ENCODE measurements at regions not wholly inside any gene's neighbourhood (a gene's known extent, or its start where the extent isn't known, plus 50 kb on each side); places are given as distances from the start of the nearest gene placed in this dataset.
A peak's percentile ranks its signal among the peaks of the same experiment; 100 is the strongest.

GRCh38 chr20:20993372-20993771 is 112.8 kb downstream of the LINC00237 start:
- no peak for DNase-seq (ENCODE audit: low read depth)

GRCh38 chr20:20992686-20993360 is 113.3 kb downstream of the LINC00237 start:
- no peak for DNase-seq (ENCODE audit: low read depth)

- no peak for DNase-seq (ENCODE audit: low read depth)
These were observed 113.9 kb downstream of the LINC00237 start for GRCh38 chr20:20992277-20992676.

- DNase-seq (ENCODE audit: low read depth), result no peak
These were observed 117.1 kb downstream of the LINC00237 start for GRCh38 chr20:20989081-20989480.

GRCh38 chr20:20979934-20980333 is 126.2 kb downstream of the LINC00237 start:
- no peak for DNase-seq (ENCODE audit: low read depth)

- DNase-seq (ENCODE audit: low read depth), result no peak
These were observed 128.4 kb downstream of the LINC00237 start for GRCh38 chr20:20977786-20978185.

DNA sequence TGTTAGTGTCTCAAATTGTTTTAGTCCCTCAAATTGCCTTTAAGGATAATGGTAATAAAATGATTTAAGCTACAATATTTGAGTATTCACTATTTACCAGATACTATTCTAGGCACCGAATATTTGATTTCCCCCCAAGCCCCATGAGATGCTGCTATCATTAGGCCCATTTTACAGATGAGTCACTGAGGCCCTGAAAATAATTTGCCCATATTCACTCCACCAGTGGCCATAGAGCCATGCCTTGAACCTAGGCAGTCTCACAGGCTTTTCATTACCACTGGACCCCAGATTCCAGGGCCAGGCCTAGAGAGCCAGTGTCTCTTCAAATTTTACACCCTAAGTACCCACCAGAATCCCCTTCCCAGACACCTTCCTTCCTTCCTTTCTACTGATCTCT is 133.7 kb downstream of the LINC00237 start:
- DNase-seq (ENCODE audit: low read depth), result no peak

DNA sequence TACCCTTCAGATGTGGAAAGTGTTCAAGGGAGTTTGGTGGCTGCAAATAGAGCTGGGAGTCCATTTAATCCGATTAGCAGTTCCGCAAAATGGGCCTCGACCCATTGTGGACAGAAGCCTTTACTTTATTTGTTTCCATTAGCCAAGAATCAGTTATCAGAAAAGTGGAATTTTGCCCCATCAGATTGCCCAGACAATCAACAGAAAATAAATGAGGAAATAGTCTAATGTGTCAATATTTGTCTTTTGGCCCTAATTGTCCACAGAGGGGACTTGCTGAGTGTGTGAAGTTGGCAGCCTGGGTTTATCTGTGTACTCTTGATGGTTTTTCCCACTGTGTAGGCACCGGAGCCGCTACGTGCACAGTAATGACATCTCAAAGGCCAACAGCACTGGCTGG is 134.3 kb downstream of the LINC00237 start:
- DNase-seq (ENCODE audit: low read depth), result no peak

DNA sequence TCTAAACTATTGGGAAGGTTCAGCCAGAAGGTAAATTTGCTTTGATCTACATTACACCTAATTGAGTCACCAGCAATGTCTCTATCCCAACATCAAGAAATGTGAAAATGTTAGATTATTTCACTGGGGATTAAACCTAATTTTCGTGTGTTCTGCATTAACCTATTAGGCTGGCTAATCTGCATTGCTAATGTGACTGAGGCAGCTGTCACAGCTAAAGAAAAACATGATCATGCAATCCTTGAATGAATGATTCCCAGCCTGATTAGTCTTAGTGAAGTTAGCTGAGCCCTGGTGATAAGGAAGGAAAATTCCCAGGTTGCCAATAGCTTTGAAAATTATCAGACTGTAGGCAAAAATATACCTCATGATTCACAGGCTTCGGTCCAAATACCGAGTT is 135.3 kb downstream of the LINC00237 start:
- DNase-seq (ENCODE audit: low read depth), result no peak

DNA sequence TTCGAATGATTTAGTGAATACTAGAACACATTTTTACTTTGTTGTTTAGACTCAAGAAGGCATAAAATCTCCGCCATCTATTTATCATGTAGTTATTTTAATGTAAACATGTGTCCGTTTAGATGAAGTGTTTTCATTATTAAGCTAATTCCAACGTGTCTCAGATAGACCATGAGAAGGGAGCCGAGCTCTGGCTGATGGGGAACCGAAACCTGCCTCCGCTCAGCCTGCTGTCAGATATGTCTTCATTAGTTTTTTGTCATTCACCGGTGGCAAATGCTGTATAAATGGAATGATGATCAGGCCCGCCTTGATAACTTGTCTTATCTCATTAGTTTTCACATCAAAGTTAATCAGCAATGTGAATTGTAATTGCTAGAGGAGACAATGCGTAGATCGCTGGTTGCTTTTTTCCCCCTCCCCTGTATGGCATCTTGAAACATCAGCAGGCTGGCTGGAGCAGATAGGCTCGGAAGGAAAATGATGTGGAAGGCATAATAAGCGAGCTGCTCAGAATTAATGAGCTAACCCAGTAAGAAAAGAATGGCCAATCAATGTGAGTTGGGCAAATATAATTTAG is 136.4 kb downstream of the LINC00237 start:
- no peak for DNase-seq (ENCODE audit: low read depth)

- no peak for DNase-seq (ENCODE audit: low read depth)
These were observed 138.5 kb downstream of the LINC00237 start for GRCh38 chr20:20967564-20968184.

GRCh38 chr20:20966171-20966570 is 140.0 kb downstream of the LINC00237 start:
- no peak for DNase-seq (ENCODE audit: low read depth)

DNA sequence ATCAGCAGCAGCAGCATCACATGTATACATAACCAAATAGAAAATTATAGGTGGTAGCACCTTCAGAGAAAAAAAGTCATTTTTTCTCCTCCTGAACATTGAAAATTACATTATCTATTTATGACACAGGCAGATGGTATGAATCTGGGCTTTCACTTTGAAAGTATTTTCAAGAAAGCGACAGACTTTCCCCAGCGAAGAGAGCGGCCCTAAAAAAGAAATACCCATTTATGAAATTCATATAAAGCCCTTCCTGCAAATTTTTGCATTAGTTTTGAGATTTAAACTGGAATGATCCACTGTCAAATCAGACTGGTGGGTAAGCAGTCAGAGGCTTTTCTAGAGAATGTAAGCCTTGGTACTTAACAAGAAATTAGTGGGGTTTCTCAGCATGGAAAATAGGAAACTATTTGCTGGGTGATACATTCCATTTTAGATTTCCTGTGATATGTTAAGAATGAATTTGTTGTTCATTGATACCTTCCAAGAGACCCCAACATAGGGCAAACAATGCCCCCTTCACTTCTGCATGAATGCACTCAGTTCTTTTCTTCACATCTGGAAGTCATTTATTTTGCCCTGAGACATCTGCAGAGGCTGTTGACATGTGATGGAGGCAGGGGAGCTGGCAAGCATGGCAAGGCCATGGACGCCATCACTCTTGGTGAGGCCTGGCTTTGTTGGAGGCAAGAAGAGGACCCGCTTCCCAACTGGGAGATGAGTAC is 147.0 kb downstream of the LINC00237 start:
- DNase-seq (ENCODE audit: low read depth), result no peak

GRCh38 chr20:20956513-20956931 is 149.6 kb downstream of the LINC00237 start:
- no peak for DNase-seq (ENCODE audit: low read depth)

- DNase-seq (ENCODE audit: low read depth), result no peak
These were observed 150.3 kb downstream of the LINC00237 start for GRCh38 chr20:20955892-20956291.

DNA sequence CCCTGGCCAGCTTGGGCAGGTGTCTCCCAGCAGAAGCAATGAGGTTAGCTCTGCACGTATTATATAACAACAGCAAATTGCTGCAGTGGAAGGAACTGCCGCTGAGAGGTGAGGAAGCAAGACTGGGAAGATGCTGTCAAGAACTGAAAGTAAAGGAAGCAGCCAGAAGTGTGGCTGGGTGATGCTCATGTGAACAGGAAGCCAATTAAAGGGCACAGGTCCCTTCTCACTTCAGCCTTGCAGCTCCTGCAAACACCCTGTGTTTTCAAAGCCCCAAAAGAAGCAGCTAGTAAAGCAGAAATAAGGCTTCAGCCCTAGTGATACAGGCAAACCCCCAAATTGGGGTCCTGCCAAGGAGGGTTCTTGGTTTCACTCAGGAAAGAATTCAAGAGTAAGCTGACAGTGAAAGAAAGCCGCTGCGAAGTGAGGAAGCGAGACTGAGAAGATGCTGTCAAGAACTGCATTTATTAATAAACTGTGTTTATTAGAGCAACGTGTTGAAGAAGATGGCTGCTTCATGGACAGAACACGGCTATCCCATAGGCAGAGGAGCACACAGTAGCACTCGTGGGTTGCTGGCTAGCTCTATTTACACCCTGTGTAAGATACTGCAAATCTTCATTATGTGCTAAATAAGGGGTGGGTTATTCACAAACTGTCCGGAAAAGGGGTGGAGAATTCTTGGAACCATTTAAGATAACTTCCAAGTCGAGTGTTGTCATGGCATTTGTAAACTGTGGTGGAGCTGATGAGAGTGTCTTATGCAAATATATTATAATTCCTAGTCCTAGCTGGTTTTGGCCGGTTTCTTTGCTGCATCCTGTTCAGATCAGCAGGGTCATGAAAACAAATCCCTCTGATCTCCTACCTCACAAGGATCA is 152.2 kb downstream of the LINC00237 start:
- no peak for DNase-seq (ENCODE audit: low read depth)

GRCh38 chr20:20950620-20951019 is 155.5 kb downstream of the LINC00237 start:
- DNase-seq (ENCODE audit: low read depth), result no peak

- peak; percentile 68 for DNase-seq (ENCODE audit: low read depth)
These were observed 159.9 kb downstream of the LINC00237 start for GRCh38 chr20:20946122-20946759.

GRCh38 chr20:20941468-20941889 is 164.7 kb downstream of the LINC00237 start:
- DNase-seq (ENCODE audit: low read depth), result no peak

- DNase-seq (ENCODE audit: low read depth), result no peak
These were observed 167.2 kb downstream of the LINC00237 start for GRCh38 chr20:20939006-20939405.

- no peak for DNase-seq (ENCODE audit: low read depth)
These were observed 167.6 kb downstream of the LINC00237 start for GRCh38 chr20:20938599-20938998.

Measured in M059J (cell line).